ENCODE measurements at regions not wholly inside any gene's neighbourhood (a gene's known extent, or its start where the extent isn't known, plus 50 kb on each side); places are given as distances from the start of the nearest gene placed in this dataset.

GRCh38 chr11:133697161-133697560, 148.2 kb downstream of the SPATA19 start (continued):
- TF ChIP-seq GMEB1 (CRISPR knock-in tag; IDR thresholded peaks at IDR 0.05) (no peak), ZBTB1 (CRISPR knock-in tag; IDR thresholded peaks at IDR 0.05; ENCODE audit: borderline replicate concordance, low read depth) (no peak), FOXP1 (CRISPR knock-in tag; IDR thresholded peaks at IDR 0.05) (no peak)

- Histone ChIP-seq H3K79me2 (ENCODE audit: control insufficient read depth, insufficient read depth, low read length) (no peaks in the 10 kb centered on the region), H3K4me3 (no peak overlapping the region), H3K9me1 (ENCODE audit: control insufficient read depth, insufficient read depth, low read length) (no peaks in the 10 kb centered on the region), H3K27me3 (ENCODE audit: control insufficient read depth in 2 of 2, insufficient read depth in 2 of 2, low read length in 2 of 2) (no peaks in the 10 kb centered on the region), H4K20me1 (replicated peaks; ENCODE audit: control insufficient read depth, insufficient read depth, low read length) (no peaks in the 10 kb centered on the region), H2AFZ (ENCODE audit: low read depth, low read length) (no peak overlapping the region), H3K36me3 (ENCODE audit: control insufficient read depth, insufficient read depth, low read length) (no peaks in the 10 kb centered on the region), H3K4me2 (ENCODE audit: insufficient read depth, low read length) (no peak overlapping the region), H3K4me1 (replicated peaks in 1 of 2; ENCODE audit: control insufficient read depth in 2 of 2, insufficient read depth in 2 of 2, low read length in 2 of 2) (no peaks in the 10 kb centered on the region), H3K27ac (ENCODE audit: extremely low read depth, low read depth, low read length) (no peak overlapping the region), H3K9me3 (replicated peaks; ENCODE audit: control insufficient read depth, insufficient read depth, low read depth, low read length) (no peaks in the 10 kb centered on the region), H3K9ac (ENCODE audit: insufficient read depth in 1 of 2, low read depth in 2 of 2, low read length in 2 of 2) (no peak overlapping the region)
- in situ Hi-C loops (cut with MboI): no loop called here
- no TSS peak for BruUV-seq (replicated peaks)
- no peak for FAIRE-seq
- ChIA-PET POLR2A (no interaction called here), CTCF (ENCODE audit: low intra/inter-chr PET ratio) (no interaction called here)
- intact Hi-C loops (cut with micrococcal nuclease): no loop called here
- ATAC-seq: no peak
- 0% methylated on average over 2 of the region's 2 CpGs for WGBS (ENCODE audit: insufficient coverage, low coverage, missing lambda C conversion rate)
- no peak for TF ChIP-seq POLR2AphosphoS5 (IDR thresholded peaks at IDR 0.05; ENCODE audit: control insufficient read depth, insufficient read depth, low read depth, low read length)
- no peak for DNase-seq (ENCODE audit: extremely low read depth in 1 of 4, low spot score in 3 of 4)
Measured at GRCh38 chr11:133695387-133695786, 149.9 kb downstream of the SPATA19 start.
